ENCODE measurements at regions not wholly inside any gene's neighbourhood (a gene's known extent, or its start where the extent isn't known, plus 50 kb on each side); places are given as distances from the start of the nearest gene placed in this dataset.

GRCh38 chr14:71344506-71344905 is 437.2 kb downstream of the PCNX1 start:
- H3K4me3 ChIP-seq: no peak overlapping the region
- H3K4me1 ChIP-seq: peaks cover 9 to 97% (median 47%) of the 10 kb centered on the region in 6 donors
- DNase-seq: no peak
- H3K36me3 ChIP-seq: no peaks in the 10 kb centered on the region
- TF ChIP-seq POLR2A (IDR thresholded peaks at IDR 0.05): no peak
- TF ChIP-seq CTCF (IDR thresholded peaks at IDR 0.05 in 8 of 11, conservative IDR thresholded peaks at IDR 0.05 in 3 of 11): no peak
- no peak for TF ChIP-seq POLR2AphosphoS5 (IDR thresholded peaks at IDR 0.05)
- intact Hi-C loops (cut with DNase I; ENCODE audit: low total_unique reads): no loop called here
- no peaks in the 10 kb centered on the region for H3K27me3 ChIP-seq (replicated peaks in 1 of 7)
- no peaks in the 10 kb centered on the region for H3K9me3 ChIP-seq
- no peak overlapping the region for H3K27ac ChIP-seq
- 85 to 94% (median 90%) methylated on average over 8 of the region's 8 CpGs for WGBS, 5 donors

- TF ChIP-seq CTCF (IDR thresholded peaks at IDR 0.05 in 8 of 11, conservative IDR thresholded peaks at IDR 0.05 in 3 of 11) (no peak), POLR2AphosphoS5 (IDR thresholded peaks at IDR 0.05) (no peak)
- Histone ChIP-seq H3K27me3 (replicated peaks in 1 of 7) (no peaks in the 10 kb centered on the region), H3K36me3 (no peaks in the 10 kb centered on the region), H3K9me3 (no peaks in the 10 kb centered on the region), H3K4me3 (no peak overlapping the region), H3K4me1 (peaks cover 3 to 96% (median 31%) of the 10 kb centered on the region in 6 donors), H3K27ac (peak overlapping the region in 2 of 8 donors; percentile 1 to 18)
- 75 to 84% (median 82%) methylated on average over 5 of the region's 5 CpGs for WGBS, 5 donors
- intact Hi-C loops (cut with DNase I; ENCODE audit: low total_unique reads): no loop called here
- no peak for DNase-seq
These were observed 439.4 kb downstream of the PCNX1 start for GRCh38 chr14:71346685-71347084.

- TF ChIP-seq POLR2A (IDR thresholded peaks at IDR 0.05) (no peak), POLR2AphosphoS5 (IDR thresholded peaks at IDR 0.05) (no peak), CTCF (IDR thresholded peaks at IDR 0.05 in 8 of 11, conservative IDR thresholded peaks at IDR 0.05 in 3 of 11) (no peak)
- intact Hi-C loops (cut with DNase I; ENCODE audit: low total_unique reads): no loop called here
- Histone ChIP-seq H3K36me3 (peaks cover 0 to 6% (median 0%) of the 10 kb centered on the region in 6 donors), H3K4me1 (peaks cover 0 to 91% (median 27%) of the 10 kb centered on the region in 6 donors), H3K9me3 (no peaks in the 10 kb centered on the region), H3K27ac (peak overlapping the region in 1 of 8 donors; percentile 50), H3K27me3 (replicated peaks in 1 of 7) (no peaks in the 10 kb centered on the region), H3K4me3 (no peak overlapping the region)
- WGBS, 5 donors: 78 to 92% (median 89%) methylated on average over 2 of the region's 2 CpGs
- DNase-seq: no peak
These were observed 441.1 kb downstream of the PCNX1 start for GRCh38 chr14:71348394-71348793.

- Histone ChIP-seq H3K27ac (peak overlapping the region in 6 of 8 donors; percentile 8 to 50 (median 32)), H3K27me3 (replicated peaks in 1 of 7) (no peaks in the 10 kb centered on the region), H3K4me3 (no peak overlapping the region), H3K9me3 (no peaks in the 10 kb centered on the region), H3K36me3 (peaks cover 0 to 7% (median 0%) of the 10 kb centered on the region in 6 donors), H3K4me1 (peaks cover 0 to 86% (median 24%) of the 10 kb centered on the region in 6 donors)
- 83 to 90% (median 85%) methylated on average over 4 of the region's 4 CpGs for WGBS, 5 donors
- TF ChIP-seq CTCF (IDR thresholded peaks at IDR 0.05 in 8 of 11, conservative IDR thresholded peaks at IDR 0.05 in 3 of 11) (no peak), POLR2AphosphoS5 (IDR thresholded peaks at IDR 0.05) (no peak), POLR2A (IDR thresholded peaks at IDR 0.05) (no peak)
- intact Hi-C loops (cut with DNase I; ENCODE audit: low total_unique reads): no loop called here
- DNase-seq: no peak
These were observed 441.6 kb downstream of the PCNX1 start for GRCh38 chr14:71348817-71349216.
